Endothelial cell of umbilical vein (primary cell): ENCODE measurements at regions not wholly inside any gene's neighbourhood (a gene's known extent, or its start where the extent isn't known, plus 50 kb on each side); places are given as distances from the start of the nearest gene placed in this dataset.

Source experiments
- BruUV-seq: library from RNA; stranded (reverse); fragments of 400-500 nt; replicated peaks from 2 replicates; lab custom pipeline; 2021; lab: Mats Ljungman, UMichigan
- CTCF ChIA-PET: fragments of 300-600, 350-600 bp; sonication (Branson Sonifier 250); formaldehyde crosslinking; loops from one replicate; lab custom pipeline; 2021; ENCODE audit warnings: antibody characterized with exemption, inconsistent platforms; lab: Charles Lee
- POLR2A ChIA-PET: fragments of 300-600, 350-600 bp; sonication (Branson Sonifier 250); formaldehyde crosslinking; loops from one replicate; lab custom pipeline; 2021; ENCODE audit warnings: antibody characterized with exemption, inconsistent platforms; lab: Charles Lee
- DNase-seq: peaks from one replicate; pipeline ENCODE4 v3.0.0-alpha.2; 2011; ENCODE audit warnings: low read depth, low spot score
- FAIRE-seq: peaks from 2 replicates; lab custom pipeline; 2011; peaks lifted over from hg19 to GRCh38; lab: Jason Lieb, UNC
- H2AFZ ChIP-seq: 2 replicates; pipeline ENCODE4 v1.6.0; 2012; ENCODE audit warnings: low read depth, low read length, control low read depth, inconsistent platforms
- H3K27ac ChIP-seq: 2 replicates; pipeline ENCODE4 v1.5.1; 2011; ENCODE audit warnings: low read depth, mild to moderate bottlenecking, control low read depth, low read length, moderate library complexity; ENCODE audit not compliant: insufficient read depth
- H3K27me3 ChIP-seq, 2 experiments: 2 replicates each; pipeline versions ENCODE4 v1.6.0 to v1.6.1; 2011; ENCODE audit warnings: low read length in 2 of 2, mixed read lengths in 1 of 2; ENCODE audit not compliant: control insufficient read depth in 2 of 2, insufficient read depth in 2 of 2
- H3K36me3 ChIP-seq, 2 experiments: 2 replicates in 1 of 2; 3 replicates in 1 of 2; pipeline ENCODE4 v1.5.1; 2011; ENCODE audit warnings: low read length in 2 of 2, mild to moderate bottlenecking in 1 of 2, moderate library complexity in 1 of 2; ENCODE audit not compliant: control insufficient read depth in 2 of 2, insufficient read depth in 2 of 2; ENCODE audit errors: extremely low read depth in 1 of 2
- H3K4me1 ChIP-seq: 3 replicates; pipeline ENCODE4 v1.5.1; 2011; ENCODE audit warnings: mild to moderate bottlenecking, low read length; ENCODE audit not compliant: control insufficient read depth, insufficient read depth; ENCODE audit errors: extremely low read depth
- H3K4me2 ChIP-seq: 2 replicates; pipeline ENCODE4 v1.6.1; 2011; ENCODE audit warnings: low read length, control low read depth, mixed read lengths; ENCODE audit not compliant: insufficient read depth
- H3K4me3 ChIP-seq, 3 experiments: fragments of 200-600 bp in 1 of 3; sonication (generic), shearing (Covaris generic) in 1 of 3; replicated peaks in 1 of 3; 2 replicates each; pipeline ENCODE4 v1.5.1; 2011 to 2016; ENCODE audit warnings: control low read depth in 3 of 3, low read length in 3 of 3, mild to moderate bottlenecking in 2 of 3, inconsistent platforms in 1 of 3, low read depth in 1 of 3, moderate library complexity in 1 of 3; ENCODE audit not compliant: insufficient read depth in 1 of 3
- H3K79me2 ChIP-seq: 2 replicates; pipeline ENCODE4 v1.6.0; 2012; ENCODE audit warnings: low read length, inconsistent platforms; ENCODE audit not compliant: control insufficient read depth, insufficient read depth
- H3K9ac ChIP-seq: replicated peaks from 2 replicates; pipeline ENCODE3; 2011; ENCODE audit warnings: low read length, control low read depth; ENCODE audit not compliant: insufficient read depth; ENCODE audit errors: extremely low read depth
- H3K9me1 ChIP-seq: replicated peaks from 3 replicates; pipeline ENCODE4 v1.6.0; 2011; ENCODE audit warnings: mild to moderate bottlenecking, low read length; ENCODE audit not compliant: control insufficient read depth, insufficient read depth; ENCODE audit errors: extremely low read depth
- H3K9me3 ChIP-seq: replicated peaks from 2 replicates; pipeline ENCODE4 v1.5.1; 2012; ENCODE audit warnings: low read length, inconsistent platforms; ENCODE audit not compliant: control insufficient read depth, insufficient read depth
- H4K20me1 ChIP-seq: replicated peaks from 2 replicates; pipeline ENCODE3; 2011; ENCODE audit warnings: mild to moderate bottlenecking, low read length; ENCODE audit not compliant: control insufficient read depth, insufficient read depth; ENCODE audit errors: extremely low read depth
- CTCF ChIP-seq, 2 donors: IDR thresholded peaks; 1 replicate in 1 of 2; 2 replicates in 1 of 2; pipeline ENCODE4 v1.5.1; 2011; ENCODE audit warnings: low read length in 2 of 2, mild to moderate bottlenecking in 2 of 2, moderate library complexity in 2 of 2, control low read depth in 1 of 2, inconsistent platforms in 1 of 2, low read depth in 1 of 2; ENCODE audit not compliant: insufficient read depth in 1 of 2; ENCODE audit errors: extremely low read depth in 1 of 2
- GATA2 ChIP-seq: IDR thresholded peaks from 2 replicates; pipeline ENCODE4 v1.7.0; 2011; ENCODE audit warnings: low read depth, mild to moderate bottlenecking, moderate library complexity, mixed read lengths, low read length; ENCODE audit not compliant: insufficient read length, insufficient read depth
- dilution Hi-C: fragments of 300-500 bp; cut with MboI; formaldehyde crosslinking; loops from one replicate; pipeline ENCODE4 v1.15.0; 2019; ENCODE audit warnings: low sequenced_read_pairs; ENCODE audit not compliant: extremely low pct_ligation_motif_present
- intact Hi-C: fragments of 100-400 bp; cut with micrococcal nuclease; formaldehyde crosslinking; loops from one replicate; pipeline ENCODE4 v1.10.0; 2022

GRCh38 chr5:119304439-119305211, 51.2 kb upstream of the TNFAIP8 start:
- no peaks in the 10 kb centered on the region for H3K36me3 ChIP-seq
- H3K4me1 ChIP-seq = peaks cover 45% of the 10 kb centered on the region
- H4K20me1 ChIP-seq = no peaks in the 10 kb centered on the region
- no peak overlapping the region for H3K4me3 ChIP-seq
- H3K27ac ChIP-seq = peak overlapping the region; percentile 79
- H3K79me2 ChIP-seq = no peaks in the 10 kb centered on the region
- peak; percentile 68 for DNase-seq
- intact Hi-C loops (no loop called here), dilution Hi-C loops (no loop called here)
- TF ChIP-seq CTCF (IDR thresholded peaks at IDR 0.05; ENCODE audit: extremely low read depth in 1 of 2, insufficient read depth in 1 of 2, low read depth in 1 of 2, low read length in 2 of 2) = no peak
- TF ChIP-seq GATA2 = peak; percentile 31
- ChIA-PET POLR2A (interaction anchor here (1.0 kb wide), 2 partner anchors 30 to 37 kb away, joined by 5 read pairs; no protein-coding TSS in a partner anchor), CTCF (interaction anchor here (0.6 to 2.9 kb wide), 11 partner anchors 9 to 316 kb away, joined by 3 to 14 read pairs (median 4); partner anchors contain the start of gene DTWD2)
- peak overlapping the region; percentile 13 for H2AFZ ChIP-seq
- no TSS peak for BruUV-seq
- H3K9ac ChIP-seq = peak overlapping the region; percentile 25
- FAIRE-seq = peak; percentile 52
- no peaks in the 10 kb centered on the region for H3K9me1 ChIP-seq
- no peaks in the 10 kb centered on the region for H3K27me3 ChIP-seq
- no peaks in the 10 kb centered on the region for H3K9me3 ChIP-seq
- peak overlapping the region; percentile 56 for H3K4me2 ChIP-seq
